A549 (cell line): ENCODE measurements at regions not wholly inside any gene's neighbourhood (a gene's known extent, or its start where the extent isn't known, plus 50 kb on each side); places are given as distances from the start of the nearest gene placed in this dataset.
A peak's percentile ranks its signal among the peaks of the same experiment; 100 is the strongest.

Experiments used
- ATAC-seq, 2 experiments: fragments of 200-7000 bp in 1 of 2; fragments of >200 bp in 1 of 2; cut with Nextera tagmentation in 1 of 2; cut with Tn5 transposase in 1 of 2; 3 replicates each; pipeline versions ENCODE4 v1.8.0 to v1.9.1; 2018 to 2020; ENCODE audit warnings: mild to moderate bottlenecking in 1 of 2, moderate library complexity in 1 of 2
- CTCF ChIA-PET: fragments of 300-600 bp; sonication (Branson Sonifier 250); formaldehyde crosslinking; extraction: SDS; loops from one replicate; lab custom pipeline; 2021; ENCODE audit warnings: antibody characterized with exemption, inconsistent platforms; lab: Yijun Ruan, JAX
- POLR2A ChIA-PET: fragments of 350-600 bp; formaldehyde crosslinking; extraction: SDS; loops from one replicate; lab custom pipeline; 2021; ENCODE audit warnings: antibody characterized with exemption, inconsistent platforms; lab: Yijun Ruan, JAX
- DNase-seq, 2 experiments: peaks; one replicate each; pipeline versions ENCODE4 v3.0.0 to v3.0.0-alpha.2; 2011 to 2016; ENCODE audit warnings: low read depth in 1 of 2, low spot score in 1 of 2
- FAIRE-seq: peaks from 2 replicates; lab custom pipeline; 2011; peaks lifted over from hg19 to GRCh38; lab: Jason Lieb, UNC
- H3K27ac ChIP-seq, 2 experiments: fragments of >200 bp; sonication (Bioruptor Twin); formaldehyde crosslinking; 3 replicates each; pipeline ENCODE4 v1.5.1; 2016 to 2017
- H3K4me1 ChIP-seq: fragments of >200 bp; sonication (Bioruptor Twin); formaldehyde crosslinking; 3 replicates; pipeline ENCODE4 v1.6.1; 2016
- H3K4me2 ChIP-seq: fragments of >200 bp; sonication (Bioruptor Twin); formaldehyde crosslinking; 3 replicates; pipeline ENCODE4 v1.6.1; 2016
- H3K4me3 ChIP-seq: fragments of >200 bp; sonication (Bioruptor Twin); formaldehyde crosslinking; 3 replicates; pipeline ENCODE4 v1.5.1; 2016
- H3K9me3 ChIP-seq: fragments of >200 bp; sonication (Bioruptor Twin); formaldehyde crosslinking; 3 replicates; pipeline ENCODE4 v1.6.1; 2016
- ATOH8 ChIP-seq: fragments of 250-450 bp; sonication (Bioruptor Pico); IDR thresholded peaks from 2 replicates; pipeline ENCODE4 v1.5.0; 2020; ENCODE audit warnings: low read depth, mild to moderate bottlenecking, moderate library complexity
- BCL3 ChIP-seq: fragments of >200 bp; sonication (Bioruptor Twin); formaldehyde crosslinking; IDR thresholded peaks from 3 replicates; pipeline ENCODE4 v1.6.1; 2016
- BHLHE40 ChIP-seq: IDR thresholded peaks from 2 replicates; pipeline ENCODE4 v1.6.1; 2012; ENCODE audit warnings: low read depth, low read length, inconsistent platforms
- CEBPB ChIP-seq, 2 experiments: fragments of >200 bp in 1 of 2; sonication (Bioruptor Twin) in 1 of 2; formaldehyde crosslinking in 1 of 2; IDR thresholded peaks; 2 replicates each; pipeline ENCODE4 v1.6.1; 2012 to 2016
- E2F6 ChIP-seq: IDR thresholded peaks from 2 replicates; pipeline ENCODE4 v1.6.1; 2012; ENCODE audit warnings: low read depth, borderline replicate concordance
- EP300 ChIP-seq, 2 experiments: fragments of >200 bp; sonication (Bioruptor Twin); formaldehyde crosslinking; IDR thresholded peaks; 2 replicates in 1 of 2; 3 replicates in 1 of 2; pipeline ENCODE4 v1.6.1; 2016 to 2017
- FOXS1 ChIP-seq: fragments of 250-450 bp; sonication (Bioruptor Pico); IDR thresholded peaks from 2 replicates; pipeline ENCODE4 v1.5.0; 2020; ENCODE audit warnings: mild to moderate bottlenecking, moderate library complexity
- GATA3 ChIP-seq: IDR thresholded peaks from 2 replicates; pipeline ENCODE4 v1.6.1; 2012; ENCODE audit warnings: borderline replicate concordance
- HEYL ChIP-seq: fragments of 250-450 bp; sonication (Bioruptor Pico); IDR thresholded peaks from 2 replicates; pipeline ENCODE4 v1.8.0; 2021; ENCODE audit warnings: mild to moderate bottlenecking, moderate library complexity
- HOXB13 ChIP-seq: fragments of 250-450 bp; sonication (Bioruptor Pico); IDR thresholded peaks from 2 replicates; pipeline ENCODE4 v1.5.0; 2020; ENCODE audit warnings: low read depth, mild to moderate bottlenecking, moderate library complexity
- JUN ChIP-seq, 2 experiments: fragments of >200 bp; sonication (Bioruptor Twin); formaldehyde crosslinking; IDR thresholded peaks; 2 replicates in 1 of 2; 3 replicates in 1 of 2; pipeline ENCODE4 v1.6.1; 2016 to 2017
- KDM1A ChIP-seq: fragments of 200-600 bp; sonication (generic); IDR thresholded peaks from 2 replicates; pipeline ENCODE4 v1.6.1; 2016; ENCODE audit warnings: low read depth, mild to moderate bottlenecking
- KDM5A ChIP-seq: fragments of 200-600 bp; sonication (generic); IDR thresholded peaks from 2 replicates; pipeline ENCODE4 v1.6.1; 2016; ENCODE audit warnings: antibody characterized with exemption, mild to moderate bottlenecking
- MAFK ChIP-seq: fragments of 450-650 bp; IDR thresholded peaks from 2 replicates; pipeline ENCODE4 v1.6.1; 2014; ENCODE audit not compliant: partially characterized antibody
- MAX ChIP-seq: IDR thresholded peaks from 2 replicates; pipeline ENCODE4 v1.6.1; 2012
- PHF8 ChIP-seq: fragments of 200-600 bp; sonication (generic); IDR thresholded peaks from 2 replicates; pipeline ENCODE4 v1.6.1; 2016; ENCODE audit warnings: low read depth, mild to moderate bottlenecking, antibody characterized with exemption, moderate library complexity, borderline replicate concordance
- REST ChIP-seq: fragments of 200-600 bp; sonication (generic); IDR thresholded peaks from 2 replicates; pipeline ENCODE4 v1.6.1; 2016; ENCODE audit warnings: antibody characterized with exemption, mild to moderate bottlenecking, moderate library complexity
- RNF2 ChIP-seq: fragments of 200-600 bp; sonication (generic); IDR thresholded peaks from 2 replicates; pipeline ENCODE4 v1.6.1; 2016; ENCODE audit warnings: low read depth, mild to moderate bottlenecking, antibody characterized with exemption, moderate library complexity, borderline replicate concordance
- ZC3H11A ChIP-seq: fragments of 450-650 bp; IDR thresholded peaks from 2 replicates; pipeline ENCODE4 v1.6.1; 2014; ENCODE audit warnings: antibody characterized with exemption, mild to moderate bottlenecking
- ZFP36 ChIP-seq: fragments of 450-650 bp; IDR thresholded peaks from 2 replicates; pipeline ENCODE4 v1.6.1; 2014; ENCODE audit warnings: borderline replicate concordance; ENCODE audit not compliant: partially characterized antibody
- ZNF302 ChIP-seq: fragments of 250-450 bp; sonication (Bioruptor Pico); IDR thresholded peaks from 2 replicates; pipeline ENCODE4 v1.9.0; 2021; ENCODE audit warnings: inconsistent platforms, mild to moderate bottlenecking, moderate library complexity
- WGBS: methylation state at CpG from one replicate; pipeline ENCODE4 v1.1.6; 2017; ENCODE audit errors: missing lambda C conversion rate; 5-methylcytosine and 5-hydroxymethylcytosine counted together

- no peak for FAIRE-seq
Observed at GRCh38 chr18:76727589-76727988, 94.8 kb upstream of the ZNF236 start.

GRCh38 chr18:76725445-76725844 lies 96.9 kb upstream of the ZNF236 start:
- POLR2A ChIA-PET: no interaction called here
- FAIRE-seq (no peak), DNase-seq (no peak), ATAC-seq (no peak)
- H3K4me2 ChIP-seq: no peak overlapping the region
- H3K9me3 ChIP-seq: no peaks in the 10 kb centered on the region; the same call in 2 of the 3 replicates
- H3K27ac ChIP-seq: no peak overlapping the region
- TF ChIP-seq GATA3 (no peak), FOXS1 (CRISPR knock-in tag) (no peak), EP300 (IDR thresholded peaks at IDR 0.05) (no peak), ATOH8 (CRISPR knock-in tag) (no peak), HEYL (no peak), ZNF302 (no peak), E2F6 (no peak), KDM5A (no peak), REST (no peak), KDM1A (no peak), HOXB13 (no peak), JUN (IDR thresholded peaks at IDR 0.05) (no peak), PHF8 (no peak), BCL3 (no peak), RNF2 (no peak), ZFP36 (no peak), ZC3H11A (no peak)
- CTCF ChIA-PET: interaction anchor here (0.6 to 1.5 kb wide), 3 partner anchors 16 to 326 kb away, joined by 3 to 5 read pairs (median 3); no protein-coding TSS in a partner anchor
- 3% methylated on average over 2 of the region's 2 CpGs for WGBS
- no peak overlapping the region for H3K4me3 ChIP-seq
- H3K4me1 ChIP-seq: no peaks in the 10 kb centered on the region

More at GRCh38 chr18:76727589-76727988, 94.8 kb upstream of the ZNF236 start:
- Histone ChIP-seq H3K4me1 (no peaks in the 10 kb centered on the region), H3K9me3 (no peaks in the 10 kb centered on the region; the same call in 2 of the 3 replicates), H3K4me3 (no peak overlapping the region), H3K27ac (no peak overlapping the region), H3K4me2 (no peak overlapping the region)
- ChIA-PET CTCF (no interaction called here), POLR2A (no interaction called here)
- ATAC-seq: no peak
- WGBS: 0% methylated on average over 1 of the region's 1 CpG
- TF ChIP-seq MAFK (peak; percentile 62), MAX (no peak), BHLHE40 (no peak), CEBPB (IDR thresholded peaks at IDR 0.05) (no peak)
- no peak for DNase-seq
